Prostate gland (tissue), 2 donors: ENCODE measurements at regions not wholly inside any gene's neighbourhood (a gene's known extent, or its start where the extent isn't known, plus 50 kb on each side); places are given as distances from the start of the nearest gene placed in this dataset.

Experiments
- DNase-seq: peaks from one replicate; pipeline ENCODE4 v3.0.0-alpha.2; 2019; ENCODE audit warnings: low spot score
- H3K27ac ChIP-seq, 2 donors: fragments of 200-600 bp; sonication (generic); 2 replicates each; pipeline ENCODE4 v1.5.1; 2017 to 2019
- H3K27me3 ChIP-seq: fragments of 200-600 bp; sonication (generic); replicated peaks from 2 replicates; pipeline ENCODE4 v1.5.1; 2019; ENCODE audit not compliant: insufficient read depth
- H3K36me3 ChIP-seq, 2 donors: fragments of 200-600 bp; sonication (generic); 1 replicate in 1 of 2; 2 replicates in 1 of 2; pipeline versions ENCODE4 v1.5.1 to v1.8.1; 2017 to 2019
- H3K4me1 ChIP-seq: fragments of 200-600 bp; sonication (generic); replicated peaks from 2 replicates; pipeline ENCODE4 v1.5.1; 2019
- H3K4me3 ChIP-seq, 2 donors: fragments of 200-600 bp; sonication (generic); 2 replicates each; pipeline ENCODE4 v1.5.1; 2017 to 2019
- H3K9me3 ChIP-seq: fragments of 200-600 bp; sonication (generic); 2 replicates; pipeline ENCODE4 v1.5.1; 2017
- POLR2A ChIP-seq: fragments of 450-650 bp; IDR thresholded peaks from one replicate; pipeline ENCODE4 v1.6.1; 2016; ENCODE audit warnings: antibody characterized with exemption, mild to moderate bottlenecking
- POLR2AphosphoS5 ChIP-seq: sonication (generic); formaldehyde crosslinking; IDR thresholded peaks from one replicate; pipeline ENCODE4 v1.6.1; 2017; ENCODE audit warnings: antibody characterized with exemption
- WGBS: methylation state at CpG from one replicate; pipeline ENCODE4 v1.1.5; 2018; 5-methylcytosine and 5-hydroxymethylcytosine counted together
- intact Hi-C: fragments of 100-400 bp; cut with DNase I; formaldehyde crosslinking; loops from one replicate; pipeline ENCODE4 v1.14.2; 2022
- TF ChIP-seq, protein P1 (sequence below), 4 experiments: fragments of 200-600 bp in 2 of 4; fragments of 450-650 bp in 2 of 4; sonication (generic) in 2 of 4; IDR thresholded peaks; 1 replicate in 3 of 4; 2 replicates in 1 of 4; pipeline ENCODE4 v1.5.1; 2016 to 2019; ENCODE audit warnings: antibody characterized with exemption in 4 of 4, mild to moderate bottlenecking in 2 of 4, moderate library complexity in 2 of 4

DNA sequence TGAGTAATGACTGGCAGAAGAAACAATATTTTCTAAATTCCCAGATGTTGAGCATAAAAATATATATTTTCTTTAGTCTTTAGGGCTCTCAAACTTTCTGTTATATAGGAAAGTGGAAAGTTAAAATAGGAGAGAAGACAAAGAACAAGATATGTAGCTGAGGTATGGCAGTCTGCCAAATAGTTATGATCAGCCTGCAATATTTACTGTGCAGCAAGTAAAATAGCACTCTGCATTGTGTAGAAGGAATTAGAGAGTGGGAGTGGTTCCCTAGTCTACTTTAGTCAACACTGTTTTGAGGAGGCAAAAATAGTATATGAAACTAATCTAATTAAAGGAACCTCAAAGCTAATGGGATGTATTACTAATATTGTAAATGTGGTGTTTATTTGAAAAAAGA, 978.1 kb upstream of the ALCAM start:
- H3K27ac ChIP-seq = no peak overlapping the region
- intact Hi-C loops = no loop called here
- no peak for DNase-seq
- no peak overlapping the region for H3K4me3 ChIP-seq
- no peaks in the 10 kb centered on the region for H3K9me3 ChIP-seq
- H3K36me3 ChIP-seq = no peaks in the 10 kb centered on the region
- H3K4me1 ChIP-seq = no peaks in the 10 kb centered on the region
- no peaks in the 10 kb centered on the region for H3K27me3 ChIP-seq
- TF ChIP-seq, protein P1, sequence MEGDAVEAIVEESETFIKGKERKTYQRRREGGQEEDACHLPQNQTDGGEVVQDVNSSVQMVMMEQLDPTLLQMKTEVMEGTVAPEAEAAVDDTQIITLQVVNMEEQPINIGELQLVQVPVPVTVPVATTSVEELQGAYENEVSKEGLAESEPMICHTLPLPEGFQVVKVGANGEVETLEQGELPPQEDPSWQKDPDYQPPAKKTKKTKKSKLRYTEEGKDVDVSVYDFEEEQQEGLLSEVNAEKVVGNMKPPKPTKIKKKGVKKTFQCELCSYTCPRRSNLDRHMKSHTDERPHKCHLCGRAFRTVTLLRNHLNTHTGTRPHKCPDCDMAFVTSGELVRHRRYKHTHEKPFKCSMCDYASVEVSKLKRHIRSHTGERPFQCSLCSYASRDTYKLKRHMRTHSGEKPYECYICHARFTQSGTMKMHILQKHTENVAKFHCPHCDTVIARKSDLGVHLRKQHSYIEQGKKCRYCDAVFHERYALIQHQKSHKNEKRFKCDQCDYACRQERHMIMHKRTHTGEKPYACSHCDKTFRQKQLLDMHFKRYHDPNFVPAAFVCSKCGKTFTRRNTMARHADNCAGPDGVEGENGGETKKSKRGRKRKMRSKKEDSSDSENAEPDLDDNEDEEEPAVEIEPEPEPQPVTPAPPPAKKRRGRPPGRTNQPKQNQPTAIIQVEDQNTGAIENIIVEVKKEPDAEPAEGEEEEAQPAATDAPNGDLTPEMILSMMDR (IDR thresholded peaks at IDR 0.05) = no peak
- TF ChIP-seq POLR2A = no peak
- TF ChIP-seq POLR2AphosphoS5 = no peak

DNA sequence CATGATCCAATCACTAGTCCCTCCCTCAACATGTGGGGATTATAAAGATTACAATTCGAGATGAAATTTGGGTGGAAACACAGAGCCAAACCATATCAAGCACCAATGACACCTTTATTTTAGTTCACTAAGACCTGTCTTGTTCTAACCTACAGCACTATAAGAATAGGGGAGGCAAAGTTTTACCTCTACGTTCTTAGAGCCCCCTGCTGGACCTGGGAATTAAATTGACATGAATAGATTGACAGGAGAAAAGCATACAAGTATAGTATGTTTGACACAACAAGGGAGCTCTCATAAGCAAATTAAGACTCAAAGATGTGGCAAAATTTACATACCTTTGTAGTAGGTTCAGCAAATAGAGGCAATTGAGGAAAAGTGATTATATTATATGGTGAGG, 974.4 kb upstream of the ALCAM start:
- Histone ChIP-seq H3K4me3 (no peak overlapping the region), H3K9me3 (no peaks in the 10 kb centered on the region), H3K27me3 (no peaks in the 10 kb centered on the region), H3K4me1 (no peaks in the 10 kb centered on the region), H3K27ac (no peak overlapping the region), H3K36me3 (no peaks in the 10 kb centered on the region)
- TF ChIP-seq POLR2AphosphoS5 = no peak
- no peak for TF ChIP-seq POLR2A
- TF ChIP-seq, protein P1 (IDR thresholded peaks at IDR 0.05) = no peak
- intact Hi-C loops = no loop called here
- no peak for DNase-seq
- 59% methylated on average over 2 of the region's 2 CpGs for WGBS

DNA sequence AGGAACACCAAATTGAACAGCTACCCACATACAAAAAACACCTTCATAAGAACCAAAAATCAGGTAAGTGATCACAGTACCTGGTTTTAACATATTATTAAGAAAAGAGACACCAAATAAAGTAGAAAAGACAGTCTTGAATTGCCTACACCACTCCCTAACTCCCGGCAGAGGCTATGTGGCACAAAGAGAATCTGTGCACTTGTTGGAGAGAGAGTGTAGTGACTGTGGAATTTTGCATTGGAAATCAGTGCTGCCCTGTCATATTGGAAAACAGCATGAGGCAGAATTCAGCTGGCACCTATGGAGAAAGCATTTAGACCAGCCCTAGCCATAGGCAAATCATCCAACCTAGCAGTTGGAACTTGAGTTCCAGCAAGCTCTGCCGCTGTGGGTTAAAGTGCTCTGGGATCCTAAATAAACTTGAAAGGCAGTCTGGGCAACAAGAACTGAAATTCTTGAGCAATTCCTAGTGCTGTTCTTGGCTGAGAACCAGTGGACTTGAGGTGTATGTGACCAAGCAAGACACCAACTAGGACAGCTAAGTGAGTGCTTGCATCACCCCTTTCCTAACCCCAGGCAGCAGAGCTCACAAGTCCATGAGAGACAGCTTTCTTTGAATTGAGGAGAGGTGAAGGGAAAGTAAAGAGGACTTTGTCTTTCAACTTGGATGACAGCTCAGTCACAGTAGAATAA, 969.6 kb upstream of the ALCAM start:
- Histone ChIP-seq H3K27ac (no peak overlapping the region), H3K27me3 (no peaks in the 10 kb centered on the region), H3K36me3 (no peaks in the 10 kb centered on the region), H3K4me3 (no peak overlapping the region), H3K9me3 (no peaks in the 10 kb centered on the region), H3K4me1 (no peaks in the 10 kb centered on the region)
- no peak for TF ChIP-seq POLR2A
- TF ChIP-seq, protein P1 (IDR thresholded peaks at IDR 0.05) = no peak
- no peak for TF ChIP-seq POLR2AphosphoS5
- 86% methylated on average over 2 of the region's 2 CpGs for WGBS
- intact Hi-C loops = no loop called here
- no peak for DNase-seq

DNA sequence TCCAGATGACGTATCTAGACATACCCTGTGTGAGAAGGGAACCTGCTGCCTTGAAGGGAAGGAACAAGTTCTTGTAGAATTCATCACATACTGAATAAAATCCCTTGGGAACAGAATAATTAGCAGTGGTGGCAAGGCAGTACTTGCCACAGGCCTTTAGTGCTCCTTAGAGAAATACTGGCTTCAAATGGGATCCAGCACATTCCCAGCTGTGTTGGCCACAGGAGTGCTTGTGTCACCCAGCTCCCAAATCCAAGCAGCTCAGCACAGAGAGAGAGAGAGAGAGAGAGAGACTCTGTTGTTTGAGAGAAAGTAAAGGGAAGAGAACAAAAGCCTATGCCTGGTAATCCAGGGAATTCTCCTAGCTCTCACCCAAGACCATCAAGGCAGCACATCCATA, 969.0 kb upstream of the ALCAM start:
- no peaks in the 10 kb centered on the region for H3K4me1 ChIP-seq
- H3K36me3 ChIP-seq = no peaks in the 10 kb centered on the region
- TF ChIP-seq POLR2AphosphoS5 = no peak
- TF ChIP-seq, protein P1 (IDR thresholded peaks at IDR 0.05) = no peak
- no peak for TF ChIP-seq POLR2A
- no peaks in the 10 kb centered on the region for H3K27me3 ChIP-seq
- no peak overlapping the region for H3K4me3 ChIP-seq
- no peak overlapping the region for H3K27ac ChIP-seq
- H3K9me3 ChIP-seq = no peaks in the 10 kb centered on the region
- 88% methylated on average over 1 of the region's 1 CpG for WGBS
- DNase-seq = no peak
- intact Hi-C loops = no loop called here

DNA sequence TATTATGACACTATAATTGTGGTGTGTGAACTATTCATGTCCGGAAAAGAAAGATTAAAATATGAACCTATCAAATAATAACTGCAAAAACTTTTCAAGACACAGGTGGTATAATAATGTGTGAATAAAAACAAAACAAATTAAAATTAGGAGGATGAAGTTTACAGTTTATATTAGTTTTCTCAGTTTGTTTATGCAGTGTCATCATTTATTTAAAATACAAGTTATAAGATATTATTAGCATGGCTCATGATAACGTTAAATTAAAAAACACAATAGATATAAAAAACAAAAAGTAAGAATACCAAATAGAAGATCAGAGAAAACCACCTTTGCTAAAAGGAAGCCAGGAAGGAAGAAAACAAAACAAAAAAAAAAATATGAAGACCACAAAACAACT, 963.8 kb upstream of the ALCAM start:
- Histone ChIP-seq H3K36me3 (no peaks in the 10 kb centered on the region), H3K27ac (no peak overlapping the region), H3K27me3 (no peaks in the 10 kb centered on the region), H3K4me3 (no peak overlapping the region), H3K9me3 (no peaks in the 10 kb centered on the region), H3K4me1 (no peaks in the 10 kb centered on the region)
- intact Hi-C loops = no loop called here
- 82% methylated on average over 2 of the region's 2 CpGs for WGBS
- TF ChIP-seq, protein P1 (IDR thresholded peaks at IDR 0.05) = no peak
- TF ChIP-seq POLR2A (no peak), POLR2AphosphoS5 (no peak)
- no peak for DNase-seq
